GM23338 (cell line): ENCODE measurements at regions not wholly inside any gene's neighbourhood (a gene's known extent, or its start where the extent isn't known, plus 50 kb on each side); places are given as distances from the start of the nearest gene placed in this dataset.

Experiments used
- ATAC-seq: fragments of 200-7000 bp; cut with Tn5 transposase; 3 replicates; pipeline ENCODE4 v1.9.1; 2020
- DNase-seq: peaks from one replicate; pipeline ENCODE4 v3.0.0-alpha.2; 2015; ENCODE audit warnings: low spot score
- H2AFZ ChIP-seq: fragments of 200-600 bp; sonication (generic); 2 replicates; pipeline ENCODE4 v1.8.0; 2016; ENCODE audit warnings: antibody characterized with exemption, mild to moderate bottlenecking, moderate library complexity
- H3F3A ChIP-seq: fragments of 200-600 bp; sonication (generic); replicated peaks from 2 replicates; pipeline ENCODE4 v1.8.0; 2017; ENCODE audit warnings: antibody characterized with exemption, mixed run types, low read depth
- H3K27ac ChIP-seq: fragments of 200-600 bp; sonication (generic); 2 replicates; pipeline ENCODE4 v1.6.1; 2016; ENCODE audit warnings: low read depth
- H3K27me3 ChIP-seq: fragments of 200-600 bp; sonication (generic); 2 replicates; pipeline ENCODE4 v1.8.0; 2016; ENCODE audit warnings: mild to moderate bottlenecking, mixed run types, moderate library complexity; ENCODE audit not compliant: insufficient read depth
- H3K36me3 ChIP-seq: fragments of 200-600 bp; sonication (generic); 2 replicates; pipeline ENCODE4 v1.8.0; 2016; ENCODE audit warnings: mild to moderate bottlenecking; ENCODE audit not compliant: insufficient read depth
- H3K4me1 ChIP-seq: fragments of 200-600 bp; sonication (generic); 2 replicates; pipeline ENCODE4 v1.8.0; 2016; ENCODE audit warnings: mild to moderate bottlenecking, moderate library complexity; ENCODE audit not compliant: insufficient read depth
- H3K4me2 ChIP-seq: fragments of 200-600 bp; sonication (generic); 2 replicates; pipeline ENCODE4 v1.7.1; 2017; ENCODE audit warnings: mixed run types
- H3K4me3 ChIP-seq: fragments of 200-600 bp; sonication (generic); 2 replicates; pipeline ENCODE4 v1.6.1; 2016; ENCODE audit warnings: mixed run types
- H3K79me2 ChIP-seq: fragments of 200-600 bp; sonication (generic); replicated peaks from 2 replicates; pipeline ENCODE4 v1.8.0; 2017; ENCODE audit warnings: mild to moderate bottlenecking; ENCODE audit not compliant: insufficient read depth
- H3K9me2 ChIP-seq: fragments of 200-600 bp; sonication (generic); 2 replicates; pipeline ENCODE4 v1.8.0; 2017; ENCODE audit not compliant: insufficient read depth
- H4K20me1 ChIP-seq: fragments of 200-600 bp; sonication (generic); replicated peaks from 2 replicates; pipeline ENCODE4 v1.8.0; 2017; ENCODE audit warnings: mild to moderate bottlenecking; ENCODE audit not compliant: insufficient read depth
- H3K27ac Mint-ChIP-seq: 2 replicates; pipeline ENCODE4 v1.8.0; 2020; ENCODE audit warnings: inconsistent platforms, mild to moderate bottlenecking, moderate library complexity, mixed read lengths
- H3K27me3 Mint-ChIP-seq: 3 replicates; pipeline ENCODE4 v1.8.0; 2022; ENCODE audit warnings: low read depth, mild to moderate bottlenecking, moderate library complexity, mixed read lengths, inconsistent platforms; ENCODE audit not compliant: insufficient read depth, poor library complexity
- H3K36me3 Mint-ChIP-seq: 3 replicates; pipeline ENCODE4 v1.8.0; 2021; ENCODE audit warnings: low read depth, mild to moderate bottlenecking, inconsistent platforms, moderate library complexity, mixed read lengths
- H3K4me1 Mint-ChIP-seq: 3 replicates; pipeline ENCODE4 v1.8.0; 2020; ENCODE audit warnings: mild to moderate bottlenecking, inconsistent platforms, mixed read lengths
- H3K4me3 Mint-ChIP-seq: 3 replicates; pipeline ENCODE4 v1.8.0; 2021; ENCODE audit warnings: moderate library complexity, mild to moderate bottlenecking, inconsistent platforms, mixed read lengths
- H3K9me3 Mint-ChIP-seq: 3 replicates; pipeline ENCODE4 v1.8.0; 2020; ENCODE audit warnings: moderate library complexity, mild to moderate bottlenecking, inconsistent platforms, mixed read lengths
- CREB1 ChIP-seq: fragments of 250-450 bp; sonication (Bioruptor Pico); IDR thresholded peaks from 2 replicates; pipeline ENCODE4 v1.5.0; 2020; ENCODE audit warnings: low read depth, mild to moderate bottlenecking, moderate library complexity
- EZH2phosphoT487 ChIP-seq: fragments of 200-600 bp; sonication (generic); IDR thresholded peaks from one replicate; pipeline ENCODE4 v1.8.1; 2018; ENCODE audit warnings: antibody characterized with exemption; ENCODE audit not compliant: unreplicated experiment
- JUNB ChIP-seq: IDR thresholded peaks from one replicate; pipeline ENCODE4 v1.6.1; 2016; ENCODE audit warnings: antibody characterized with exemption; ENCODE audit not compliant: unreplicated experiment
- NANOG ChIP-seq: IDR thresholded peaks from 2 replicates; pipeline ENCODE4 v1.6.1; 2016; ENCODE audit warnings: antibody characterized with exemption, borderline replicate concordance
- POLR2AphosphoS5 ChIP-seq: IDR thresholded peaks from 2 replicates; pipeline ENCODE4 v1.6.1; 2016; ENCODE audit warnings: antibody characterized with exemption, low read depth
- STAT1 ChIP-seq: IDR thresholded peaks from one replicate; pipeline ENCODE4 v1.6.1; 2016; ENCODE audit warnings: antibody characterized with exemption; ENCODE audit not compliant: unreplicated experiment
- TF ChIP-seq, protein P1 (sequence below): IDR thresholded peaks from 2 replicates; pipeline ENCODE4 v1.6.1; 2016; ENCODE audit warnings: antibody characterized with exemption
- TF ChIP-seq, protein P2 (sequence below): fragments of 250-450 bp; sonication (Bioruptor Pico); IDR thresholded peaks from 2 replicates; pipeline ENCODE4 v1.5.0; 2020; ENCODE audit warnings: mild to moderate bottlenecking, moderate library complexity
- TF ChIP-seq, protein P3 (sequence below): IDR thresholded peaks from one replicate; pipeline ENCODE4 v1.6.1; 2018; ENCODE audit warnings: antibody characterized with exemption; ENCODE audit not compliant: unreplicated experiment

DNA sequence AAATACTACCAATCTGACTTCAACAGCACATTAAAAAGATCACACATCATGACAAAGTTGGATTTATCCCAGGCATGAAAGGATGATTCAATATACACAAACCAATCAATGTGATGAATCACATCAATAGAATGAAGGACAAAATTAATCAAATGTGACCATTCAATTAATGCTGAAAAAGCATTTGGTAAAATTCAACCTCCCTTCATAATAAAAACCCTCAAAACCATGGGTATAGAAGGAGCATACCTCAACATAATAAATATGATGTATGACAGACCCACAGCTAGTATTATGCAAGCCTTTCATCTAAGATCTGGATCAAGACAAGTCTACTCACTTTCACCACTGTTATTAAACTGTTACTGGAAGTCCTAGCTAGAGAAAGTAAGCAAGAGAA, 921.7 kb upstream of the RAG2 start:
- DNase-seq, result no peak
- no peaks in the 10 kb centered on the region for H3K4me1 ChIP-seq
- no peaks in the 10 kb centered on the region for H3K79me2 ChIP-seq
- peaks cover 8% of the 10 kb centered on the region; the same call in 2 of the 3 replicates for H3K36me3 Mint-ChIP-seq
- no peaks in the 10 kb centered on the region for H3K27me3 ChIP-seq
- no peak overlapping the region for H3K27ac Mint-ChIP-seq
- peaks cover 9% of the 10 kb centered on the region for H3K36me3 ChIP-seq
- peaks cover 55% of the 10 kb centered on the region for H3K9me3 Mint-ChIP-seq
- H3K27ac ChIP-seq, result no peak overlapping the region
- no peak overlapping the region for H3K4me3 ChIP-seq
- H3K4me2 ChIP-seq, result no peak overlapping the region
- no peaks in the 10 kb centered on the region for H3K27me3 Mint-ChIP-seq
- no peaks in the 10 kb centered on the region for H4K20me1 ChIP-seq
- H3K4me3 Mint-ChIP-seq, result no peak overlapping the region
- no peaks in the 10 kb centered on the region for H3K4me1 Mint-ChIP-seq
- TF ChIP-seq, protein P1, sequence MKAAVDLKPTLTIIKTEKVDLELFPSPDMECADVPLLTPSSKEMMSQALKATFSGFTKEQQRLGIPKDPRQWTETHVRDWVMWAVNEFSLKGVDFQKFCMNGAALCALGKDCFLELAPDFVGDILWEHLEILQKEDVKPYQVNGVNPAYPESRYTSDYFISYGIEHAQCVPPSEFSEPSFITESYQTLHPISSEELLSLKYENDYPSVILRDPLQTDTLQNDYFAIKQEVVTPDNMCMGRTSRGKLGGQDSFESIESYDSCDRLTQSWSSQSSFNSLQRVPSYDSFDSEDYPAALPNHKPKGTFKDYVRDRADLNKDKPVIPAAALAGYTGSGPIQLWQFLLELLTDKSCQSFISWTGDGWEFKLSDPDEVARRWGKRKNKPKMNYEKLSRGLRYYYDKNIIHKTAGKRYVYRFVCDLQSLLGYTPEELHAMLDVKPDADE, result no peak
- TF ChIP-seq JUNB (no peak), STAT1 (no peak), POLR2AphosphoS5 (no peak), NANOG (no peak), CREB1 (no peak), EZH2phosphoT487 (no peak)
- TF ChIP-seq, protein P2, sequence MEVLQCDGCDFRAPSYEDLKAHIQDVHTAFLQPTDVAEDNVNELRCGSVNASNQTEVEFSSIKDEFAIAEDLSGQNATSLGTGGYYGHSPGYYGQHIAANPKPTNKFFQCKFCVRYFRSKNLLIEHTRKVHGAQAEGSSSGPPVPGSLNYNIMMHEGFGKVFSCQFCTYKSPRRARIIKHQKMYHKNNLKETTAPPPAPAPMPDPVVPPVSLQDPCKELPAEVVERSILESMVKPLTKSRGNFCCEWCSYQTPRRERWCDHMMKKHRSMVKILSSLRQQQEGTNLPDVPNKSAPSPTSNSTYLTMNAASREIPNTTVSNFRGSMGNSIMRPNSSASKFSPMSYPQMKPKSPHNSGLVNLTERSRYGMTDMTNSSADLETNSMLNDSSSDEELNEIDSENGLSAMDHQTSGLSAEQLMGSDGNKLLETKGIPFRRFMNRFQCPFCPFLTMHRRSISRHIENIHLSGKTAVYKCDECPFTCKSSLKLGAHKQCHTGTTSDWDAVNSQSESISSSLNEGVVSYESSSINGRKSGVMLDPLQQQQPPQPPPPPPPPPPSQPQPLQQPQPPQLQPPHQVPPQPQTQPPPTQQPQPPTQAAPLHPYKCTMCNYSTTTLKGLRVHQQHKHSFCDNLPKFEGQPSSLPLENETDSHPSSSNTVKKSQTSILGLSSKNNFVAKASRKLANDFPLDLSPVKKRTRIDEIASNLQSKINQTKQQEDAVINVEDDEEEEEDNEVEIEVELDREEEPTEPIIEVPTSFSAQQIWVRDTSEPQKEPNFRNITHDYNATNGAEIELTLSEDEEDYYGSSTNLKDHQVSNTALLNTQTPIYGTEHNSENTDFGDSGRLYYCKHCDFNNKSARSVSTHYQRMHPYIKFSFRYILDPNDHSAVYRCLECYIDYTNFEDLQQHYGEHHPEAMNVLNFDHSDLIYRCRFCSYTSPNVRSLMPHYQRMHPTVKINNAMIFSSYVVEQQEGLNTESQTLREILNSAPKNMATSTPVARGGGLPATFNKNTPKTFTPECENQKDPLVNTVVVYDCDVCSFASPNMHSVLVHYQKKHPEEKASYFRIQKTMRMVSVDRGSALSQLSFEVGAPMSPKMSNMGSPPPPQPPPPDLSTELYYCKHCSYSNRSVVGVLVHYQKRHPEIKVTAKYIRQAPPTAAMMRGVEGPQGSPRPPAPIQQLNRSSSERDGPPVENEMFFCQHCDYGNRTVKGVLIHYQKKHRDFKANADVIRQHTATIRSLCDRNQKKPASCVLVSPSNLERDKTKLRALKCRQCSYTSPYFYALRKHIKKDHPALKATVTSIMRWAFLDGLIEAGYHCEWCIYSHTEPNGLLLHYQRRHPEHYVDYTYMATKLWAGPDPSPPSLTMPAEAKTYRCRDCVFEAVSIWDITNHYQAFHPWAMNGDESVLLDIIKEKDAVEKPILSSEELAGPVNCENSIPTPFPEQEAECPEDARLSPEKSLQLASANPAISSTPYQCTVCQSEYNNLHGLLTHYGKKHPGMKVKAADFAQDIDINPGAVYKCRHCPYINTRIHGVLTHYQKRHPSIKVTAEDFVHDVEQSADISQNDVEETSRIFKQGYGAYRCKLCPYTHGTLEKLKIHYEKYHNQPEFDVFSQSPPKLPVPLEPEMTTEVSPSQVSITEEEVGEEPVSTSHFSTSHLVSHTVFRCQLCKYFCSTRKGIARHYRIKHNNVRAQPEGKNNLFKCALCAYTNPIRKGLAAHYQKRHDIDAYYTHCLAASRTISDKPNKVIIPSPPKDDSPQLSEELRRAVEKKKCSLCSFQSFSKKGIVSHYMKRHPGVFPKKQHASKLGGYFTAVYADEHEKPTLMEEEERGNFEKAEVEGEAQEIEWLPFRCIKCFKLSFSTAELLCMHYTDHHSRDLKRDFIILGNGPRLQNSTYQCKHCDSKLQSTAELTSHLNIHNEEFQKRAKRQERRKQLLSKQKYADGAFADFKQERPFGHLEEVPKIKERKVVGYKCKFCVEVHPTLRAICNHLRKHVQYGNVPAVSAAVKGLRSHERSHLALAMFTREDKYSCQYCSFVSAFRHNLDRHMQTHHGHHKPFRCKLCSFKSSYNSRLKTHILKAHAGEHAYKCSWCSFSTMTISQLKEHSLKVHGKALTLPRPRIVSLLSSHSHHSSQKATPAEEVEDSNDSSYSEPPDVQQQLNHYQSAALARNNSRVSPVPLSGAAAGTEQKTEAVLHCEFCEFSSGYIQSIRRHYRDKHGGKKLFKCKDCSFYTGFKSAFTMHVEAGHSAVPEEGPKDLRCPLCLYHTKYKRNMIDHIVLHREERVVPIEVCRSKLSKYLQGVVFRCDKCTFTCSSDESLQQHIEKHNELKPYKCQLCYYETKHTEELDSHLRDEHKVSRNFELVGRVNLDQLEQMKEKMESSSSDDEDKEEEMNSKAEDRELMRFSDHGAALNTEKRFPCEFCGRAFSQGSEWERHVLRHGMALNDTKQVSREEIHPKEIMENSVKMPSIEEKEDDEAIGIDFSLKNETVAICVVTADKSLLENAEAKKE (CRISPR knock-in tag), result no peak
- TF ChIP-seq, protein P3, sequence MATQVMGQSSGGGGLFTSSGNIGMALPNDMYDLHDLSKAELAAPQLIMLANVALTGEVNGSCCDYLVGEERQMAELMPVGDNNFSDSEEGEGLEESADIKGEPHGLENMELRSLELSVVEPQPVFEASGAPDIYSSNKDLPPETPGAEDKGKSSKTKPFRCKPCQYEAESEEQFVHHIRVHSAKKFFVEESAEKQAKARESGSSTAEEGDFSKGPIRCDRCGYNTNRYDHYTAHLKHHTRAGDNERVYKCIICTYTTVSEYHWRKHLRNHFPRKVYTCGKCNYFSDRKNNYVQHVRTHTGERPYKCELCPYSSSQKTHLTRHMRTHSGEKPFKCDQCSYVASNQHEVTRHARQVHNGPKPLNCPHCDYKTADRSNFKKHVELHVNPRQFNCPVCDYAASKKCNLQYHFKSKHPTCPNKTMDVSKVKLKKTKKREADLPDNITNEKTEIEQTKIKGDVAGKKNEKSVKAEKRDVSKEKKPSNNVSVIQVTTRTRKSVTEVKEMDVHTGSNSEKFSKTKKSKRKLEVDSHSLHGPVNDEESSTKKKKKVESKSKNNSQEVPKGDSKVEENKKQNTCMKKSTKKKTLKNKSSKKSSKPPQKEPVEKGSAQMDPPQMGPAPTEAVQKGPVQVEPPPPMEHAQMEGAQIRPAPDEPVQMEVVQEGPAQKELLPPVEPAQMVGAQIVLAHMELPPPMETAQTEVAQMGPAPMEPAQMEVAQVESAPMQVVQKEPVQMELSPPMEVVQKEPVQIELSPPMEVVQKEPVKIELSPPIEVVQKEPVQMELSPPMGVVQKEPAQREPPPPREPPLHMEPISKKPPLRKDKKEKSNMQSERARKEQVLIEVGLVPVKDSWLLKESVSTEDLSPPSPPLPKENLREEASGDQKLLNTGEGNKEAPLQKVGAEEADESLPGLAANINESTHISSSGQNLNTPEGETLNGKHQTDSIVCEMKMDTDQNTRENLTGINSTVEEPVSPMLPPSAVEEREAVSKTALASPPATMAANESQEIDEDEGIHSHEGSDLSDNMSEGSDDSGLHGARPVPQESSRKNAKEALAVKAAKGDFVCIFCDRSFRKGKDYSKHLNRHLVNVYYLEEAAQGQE, result no peak
- ATAC-seq, result no peak
- H3F3A ChIP-seq, result no peaks in the 10 kb centered on the region
- H2AFZ ChIP-seq, result no peak overlapping the region
- H3K9me2 ChIP-seq, result no peaks in the 10 kb centered on the region
